GM06990 (cell line): ENCODE measurements at regions not wholly inside any gene's neighbourhood (a gene's known extent, or its start where the extent isn't known, plus 50 kb on each side); places are given as distances from the start of the nearest gene placed in this dataset.

ENCODE experiments used
- DNase-seq: peaks from one replicate; pipeline ENCODE4 v3.0.0-alpha.2; 2011; ENCODE audit not compliant: insufficient read length; ENCODE audit errors: extremely low read depth
- H3K27me3 ChIP-seq: replicated peaks from 2 replicates; pipeline ENCODE4 v1.6.0; 2011; ENCODE audit warnings: low read length; ENCODE audit not compliant: control insufficient read depth, insufficient read depth
- H3K36me3 ChIP-seq: 2 replicates; pipeline ENCODE4 v1.5.1; 2011; ENCODE audit warnings: low read length; ENCODE audit not compliant: control insufficient read depth, insufficient read depth
- H3K4me3 ChIP-seq: replicated peaks from 2 replicates; pipeline ENCODE4 v1.5.1; 2011; ENCODE audit warnings: low read depth, mild to moderate bottlenecking, control low read depth, low read length
- CTCF ChIP-seq: IDR thresholded peaks from 2 replicates; pipeline ENCODE4 v1.5.1; 2011; ENCODE audit warnings: low read length, control low read depth, mild to moderate bottlenecking, inconsistent platforms; ENCODE audit not compliant: insufficient read depth, poor library complexity, severe bottlenecking

- no peaks in the 10 kb centered on the region for H3K27me3 ChIP-seq
- no peak for TF ChIP-seq CTCF
- no peak for DNase-seq
- no peaks in the 10 kb centered on the region for H3K36me3 ChIP-seq
- no peak overlapping the region for H3K4me3 ChIP-seq
Observed at GRCh38 chr2:168312036-168312822, 64.8 kb upstream of the STK39 start.

- DNase-seq: no peak
- no peak for TF ChIP-seq CTCF
- H3K4me3 ChIP-seq: no peak overlapping the region
- no peaks in the 10 kb centered on the region for H3K36me3 ChIP-seq
- H3K27me3 ChIP-seq: no peaks in the 10 kb centered on the region
Observed at GRCh38 chr2:168314236-168314635, 66.8 kb upstream of the STK39 start.

- DNase-seq: no peak
- H3K4me3 ChIP-seq: no peak overlapping the region
- H3K27me3 ChIP-seq: no peaks in the 10 kb centered on the region
- no peaks in the 10 kb centered on the region for H3K36me3 ChIP-seq
- no peak for TF ChIP-seq CTCF
Observed at GRCh38 chr2:168315331-168316072, 68.1 kb upstream of the STK39 start.

- Histone ChIP-seq H3K4me3 (no peak overlapping the region), H3K36me3 (no peaks in the 10 kb centered on the region), H3K27me3 (no peaks in the 10 kb centered on the region)
- no peak for DNase-seq
- no peak for TF ChIP-seq CTCF
Observed at GRCh38 chr2:168316073-168316440, 68.7 kb upstream of the STK39 start.

GRCh38 chr2:168317282-168317681, 69.9 kb upstream of the STK39 start:
- DNase-seq: no peak
- Histone ChIP-seq H3K27me3 (no peaks in the 10 kb centered on the region), H3K4me3 (no peak overlapping the region), H3K36me3 (no peaks in the 10 kb centered on the region)
- no peak for TF ChIP-seq CTCF

GRCh38 chr2:168320267-168320666, 72.9 kb upstream of the STK39 start:
- DNase-seq: no peak

More at GRCh38 chr2:168320267-168320666, 72.9 kb upstream of the STK39 start:
- Histone ChIP-seq H3K4me3 (no peak overlapping the region), H3K27me3 (no peaks in the 10 kb centered on the region; the same call in 1 of the 2 replicates), H3K36me3 (no peaks in the 10 kb centered on the region)
- TF ChIP-seq CTCF: no peak
